GM18508 (cell line): ENCODE measurements at regions not wholly inside any gene's neighbourhood (a gene's known extent, or its start where the extent isn't known, plus 50 kb on each side); places are given as distances from the start of the nearest gene placed in this dataset.
"Not testable (repeated sequence)": the region's sequence is repeated elsewhere in the genome, so short reads cannot be mapped to it uniquely, and the experiment has no call there.

Source experiments
- ATAC-seq: cut with Tn5 transposase; IDR thresholded peaks from one replicate; pipeline ENCODE4 v1.9.1; 2021; ENCODE audit warnings: moderate number of reproducible peaks; ENCODE audit not compliant: insufficient read depth, unreplicated experiment

DNA sequence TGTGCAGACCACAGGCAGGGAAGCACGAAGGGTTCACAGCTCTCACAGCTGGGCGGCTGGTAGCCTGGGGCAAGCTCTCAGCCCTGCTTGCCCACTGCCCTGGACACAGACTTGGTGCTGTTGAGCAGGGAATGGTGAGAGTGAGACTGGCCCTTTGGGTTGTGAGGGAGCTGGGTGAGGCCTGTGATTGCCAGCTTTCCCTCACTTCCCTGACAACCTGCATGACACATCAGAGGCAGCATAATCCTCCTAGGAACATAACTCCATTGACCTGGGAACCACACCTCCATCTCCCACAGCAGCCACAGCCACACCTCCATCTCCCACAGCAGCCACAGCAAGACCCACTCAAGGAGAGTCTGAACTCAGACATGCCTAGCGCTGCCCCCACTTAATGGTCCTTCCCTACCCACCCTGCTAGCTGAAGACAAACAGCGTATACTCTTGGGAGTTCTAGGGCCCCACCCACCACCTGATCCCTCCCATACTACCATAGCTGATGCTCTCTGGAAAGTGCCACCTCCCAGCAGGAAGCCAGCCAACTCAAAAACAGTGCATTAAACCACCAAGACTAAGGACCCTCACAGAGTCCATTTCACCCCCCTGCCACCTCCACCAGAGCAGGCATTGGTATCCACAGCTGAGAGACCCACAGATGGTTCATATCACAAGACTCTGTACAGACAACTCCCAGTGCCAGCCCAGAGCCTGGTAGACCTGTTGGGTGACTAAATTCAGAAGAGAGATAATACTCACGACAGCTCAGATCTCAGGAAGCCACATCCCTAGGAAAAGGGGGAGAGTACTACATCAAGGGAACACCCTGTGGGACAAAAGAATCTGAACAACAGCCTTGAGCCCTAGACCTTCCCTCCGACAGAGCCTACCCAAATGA lies 60.2 kb upstream of the PRSS3 start:
- ATAC-seq, result not testable (repeated sequence)

- no peak for ATAC-seq
Observed at GRCh38 chr9:33737811-33738606, 57.4 kb upstream of the PRSS3 start.

DNA sequence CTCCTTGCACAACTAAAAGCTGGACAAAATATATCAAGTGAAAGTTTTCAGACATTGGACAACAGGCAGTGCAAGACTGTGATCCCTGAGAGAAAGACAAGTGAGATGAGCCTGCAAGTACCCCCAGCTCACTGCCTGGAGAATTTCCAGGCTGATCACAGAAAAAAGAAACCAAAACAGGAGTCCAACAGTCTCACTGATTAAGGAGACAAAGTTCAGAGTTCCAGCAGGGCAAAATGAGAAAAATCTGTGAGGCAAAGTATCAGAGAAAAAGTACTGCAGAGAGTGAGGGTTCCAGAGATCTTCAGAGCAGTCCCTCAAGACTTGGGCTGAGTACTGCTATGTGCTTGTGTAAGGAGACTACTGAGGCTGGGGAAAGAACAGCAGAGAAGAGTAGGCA lies 56.0 kb upstream of the PRSS3 start:
- ATAC-seq, result no peak

DNA sequence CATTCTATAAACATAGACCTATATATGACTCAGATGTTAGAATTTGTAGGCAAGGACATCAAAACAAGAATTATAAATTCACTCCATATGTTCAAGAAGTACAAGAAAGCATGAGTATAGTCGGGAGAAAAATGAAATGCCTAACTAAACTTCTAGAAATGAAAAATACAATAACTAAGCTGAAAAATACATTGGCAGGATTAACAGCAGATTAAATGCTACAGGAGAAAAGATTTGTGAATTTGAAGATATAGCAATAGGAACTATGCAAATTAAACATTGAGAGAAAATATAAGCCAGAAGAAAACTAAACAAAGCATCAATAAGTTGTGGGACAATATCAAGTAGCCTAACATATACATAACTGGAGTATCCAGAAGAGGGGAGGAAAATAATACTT lies 55.3 kb upstream of the PRSS3 start:
- no peak for ATAC-seq

- not testable (repeated sequence) for ATAC-seq
Observed at GRCh38 chr9:33740958-33741357, 54.4 kb upstream of the PRSS3 start.

DNA sequence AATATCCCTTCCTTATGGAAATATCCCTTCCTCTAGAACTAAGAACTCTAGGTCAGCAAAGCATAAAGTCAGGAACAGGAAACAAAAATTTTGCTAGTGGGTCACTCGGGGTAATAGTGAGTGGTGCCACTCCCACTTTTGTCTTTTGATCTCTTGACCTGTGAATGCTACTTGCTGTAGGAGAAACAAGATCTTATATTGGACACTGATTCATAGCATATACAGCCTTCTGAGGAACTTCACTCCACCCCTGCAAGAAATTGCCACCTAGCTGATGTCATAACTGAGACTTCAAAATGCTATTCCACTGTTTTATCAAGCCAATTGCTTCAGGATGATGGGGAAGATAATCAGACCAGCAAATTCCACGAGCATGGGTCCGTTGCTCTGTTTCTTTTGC lies 53.3 kb upstream of the PRSS3 start:
- ATAC-seq, result no peak

- no peak for ATAC-seq
Observed at GRCh38 chr9:33742519-33742918, 52.8 kb upstream of the PRSS3 start.
